Liver (tissue), 8 donors: ENCODE measurements at regions not wholly inside any gene's neighbourhood (a gene's known extent, or its start where the extent isn't known, plus 50 kb on each side); places are given as distances from the start of the nearest gene placed in this dataset.

Experiments used
- DNase-seq: peaks from one replicate; pipeline ENCODE4 v3.0.0-alpha.2; 2017; ENCODE audit warnings: low spot score
- H3K27ac ChIP-seq, 2 donors: one replicate each; pipeline ENCODE4 v1.7.0; 2013; ENCODE audit warnings: inconsistent platforms in 2 of 2, low read length in 2 of 2, control low read depth in 1 of 2, low read depth in 1 of 2, mild to moderate bottlenecking in 1 of 2
- H3K27me3 ChIP-seq, 4 donors: one replicate each; pipeline versions ENCODE4 v1.6.1 to v1.7.0; 2013; ENCODE audit warnings: low read length in 3 of 4, inconsistent platforms in 1 of 4, mild to moderate bottlenecking in 1 of 4, moderate library complexity in 1 of 4; ENCODE audit not compliant: control insufficient read depth in 4 of 4, insufficient read depth in 4 of 4
- H3K36me3 ChIP-seq, 4 donors: one replicate each; pipeline versions ENCODE4 v1.6.1 to v1.7.0; 2013; ENCODE audit warnings: low read length in 3 of 4, mild to moderate bottlenecking in 3 of 4, low read depth in 1 of 4, moderate library complexity in 1 of 4; ENCODE audit not compliant: control insufficient read depth in 4 of 4, insufficient read depth in 3 of 4
- H3K4me1 ChIP-seq, 4 donors: one replicate each; pipeline versions ENCODE4 v1.6.1 to v1.7.0; 2013; ENCODE audit warnings: low read length in 3 of 4, mild to moderate bottlenecking in 3 of 4, moderate library complexity in 1 of 4; ENCODE audit not compliant: control insufficient read depth in 4 of 4, insufficient read depth in 4 of 4
- H3K4me3 ChIP-seq, 3 donors: one replicate each; pipeline versions ENCODE4 v1.6.1 to v1.7.0; 2013; ENCODE audit warnings: low read length in 3 of 3, control low read depth in 1 of 3, low read depth in 1 of 3, mild to moderate bottlenecking in 1 of 3
- H3K9ac ChIP-seq, 2 donors: one replicate each; pipeline ENCODE4 v1.7.0; 2013; ENCODE audit warnings: low read length in 2 of 2, mild to moderate bottlenecking in 2 of 2, moderate library complexity in 2 of 2, control low read depth in 1 of 2, low read depth in 1 of 2
- H3K9me3 ChIP-seq, 4 donors: one replicate each; pipeline versions ENCODE4 v1.6.1 to v1.7.0; 2013; ENCODE audit warnings: low read length in 3 of 4; ENCODE audit not compliant: control insufficient read depth in 4 of 4
- EGR1 ChIP-seq, 2 donors: IDR thresholded peaks; 2 replicates each; pipeline ENCODE4 v1.6.1; 2016 to 2018; ENCODE audit warnings: antibody characterized with exemption in 2 of 2, low read depth in 2 of 2
- FOXA1 ChIP-seq: IDR thresholded peaks from 2 replicates; pipeline ENCODE4 v1.6.1; 2016; ENCODE audit warnings: antibody characterized with exemption
- FOXA2 ChIP-seq: IDR thresholded peaks from 2 replicates; pipeline ENCODE4 v1.6.1; 2016; ENCODE audit warnings: antibody characterized with exemption
- GABPA ChIP-seq, 2 donors: IDR thresholded peaks in 1 of 2; conservative IDR thresholded peaks in 1 of 2; 2 replicates each; pipeline ENCODE4 v1.6.1; 2016; ENCODE audit warnings: antibody characterized with exemption in 2 of 2, mild to moderate bottlenecking in 1 of 2, moderate library complexity in 1 of 2
- HNF4A ChIP-seq, 2 donors: conservative IDR thresholded peaks; 2 replicates each; pipeline ENCODE4 v1.6.1; 2016; ENCODE audit warnings: antibody characterized with exemption in 2 of 2, mild to moderate bottlenecking in 2 of 2
- HNF4G ChIP-seq: IDR thresholded peaks from 2 replicates; pipeline ENCODE4 v1.6.1; 2016; ENCODE audit warnings: antibody characterized with exemption
- JUND ChIP-seq, 2 donors: IDR thresholded peaks; 2 replicates each; pipeline ENCODE4 v1.6.1; 2016; ENCODE audit warnings: antibody characterized with exemption in 2 of 2
- NR2F2 ChIP-seq: IDR thresholded peaks from 2 replicates; pipeline ENCODE4 v1.6.1; 2016; ENCODE audit warnings: antibody characterized with exemption
- RAD21 ChIP-seq, 2 donors: IDR thresholded peaks; 2 replicates each; pipeline ENCODE4 v1.6.1; 2016; ENCODE audit warnings: antibody characterized with exemption in 2 of 2, mild to moderate bottlenecking in 2 of 2
- RXRA ChIP-seq, 2 donors: IDR thresholded peaks; 2 replicates each; pipeline ENCODE4 v1.6.1; 2017 to 2018; ENCODE audit warnings: antibody characterized with exemption in 2 of 2, mild to moderate bottlenecking in 1 of 2
- SP1 ChIP-seq: IDR thresholded peaks from 2 replicates; pipeline ENCODE4 v1.6.1; 2018; ENCODE audit warnings: antibody characterized with exemption, mild to moderate bottlenecking
- TAF1 ChIP-seq: conservative IDR thresholded peaks from 2 replicates; pipeline ENCODE4 v1.6.1; 2016; ENCODE audit warnings: antibody characterized with exemption, mild to moderate bottlenecking
- YY1 ChIP-seq: IDR thresholded peaks from 2 replicates; pipeline ENCODE4 v1.6.1; 2016; ENCODE audit warnings: antibody characterized with exemption, mild to moderate bottlenecking
- WGBS: extraction: QIAGEN DNeasy Blood & Tissue Kit; methylation state at CpG from one replicate; pipeline ENCODE4 v1.1.7; 2013; 5-methylcytosine and 5-hydroxymethylcytosine counted together
- TF ChIP-seq, protein P1 (sequence below): IDR thresholded peaks from 2 replicates; pipeline ENCODE4 v1.6.1; 2016; ENCODE audit warnings: antibody characterized with exemption
- TF ChIP-seq, protein P2 (sequence below): IDR thresholded peaks from 2 replicates; pipeline ENCODE4 v1.6.1; 2016; ENCODE audit warnings: antibody characterized with exemption, mild to moderate bottlenecking
- TF ChIP-seq, protein P3 (sequence below): IDR thresholded peaks from 2 replicates; pipeline ENCODE4 v1.6.1; 2016; ENCODE audit warnings: antibody characterized with exemption
- TF ChIP-seq, protein P4 (sequence below): IDR thresholded peaks from 2 replicates; pipeline ENCODE4 v1.6.1; 2016; ENCODE audit warnings: antibody characterized with exemption
- TF ChIP-seq, protein P5 (sequence below): fragments of 150-350 bp; IDR thresholded peaks from 2 replicates; pipeline ENCODE4 v1.5.1; 2017; ENCODE audit warnings: improper control_type of control experiment, low read depth, low read length; ENCODE audit not compliant: missing input control
- donor health status: healthy.
- donor health status: healthy.
- donor health status: healthy.
- donor health status: healthy.
- donor health status: healthy.

DNA sequence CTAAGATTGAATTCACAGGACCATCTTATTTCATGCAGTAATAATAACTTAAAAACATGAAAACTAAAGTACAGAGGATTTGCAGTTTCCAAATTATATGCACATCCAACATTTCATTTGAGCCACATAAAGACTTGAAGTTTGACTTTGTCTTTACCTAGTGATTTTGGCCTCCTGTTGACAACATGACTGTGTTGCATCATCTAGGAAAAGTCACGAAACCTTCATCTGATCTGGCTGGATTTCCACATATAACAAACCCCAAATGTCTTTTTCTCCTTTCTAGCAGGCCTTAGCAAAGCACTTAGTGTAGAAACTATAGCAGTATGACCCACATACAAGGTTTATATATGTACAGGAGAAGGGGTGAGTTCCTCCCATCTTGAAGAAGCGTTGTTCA is 406.5 kb upstream of the CDH5 start:
- Histone ChIP-seq H3K9ac (no peak overlapping the region), H3K27ac (peak overlapping the region; percentile 40 to 59), H3K9me3 (no peaks in the 10 kb centered on the region), H3K27me3 (no peaks in the 10 kb centered on the region), H3K4me3 (no peak overlapping the region), H3K4me1 (peaks cover 0 to 13% (median 12%) of the 10 kb centered on the region in 4 donors), H3K36me3 (no peaks in the 10 kb centered on the region)
- no peak for DNase-seq
- WGBS: 58% methylated on average over 2 of the region's 2 CpGs
- TF ChIP-seq JUND (IDR thresholded peaks at IDR 0.05) (peak in 1 of 2 donors; percentile 58), YY1 (peak; percentile 17), FOXA1 (peak; percentile 39), EGR1 (IDR thresholded peaks at IDR 0.05; ENCODE audit: low read depth in 2 of 2) (peak in 1 of 2 donors; percentile 30), NR2F2 (no peak), HNF4G (no peak), GABPA (IDR thresholded peaks at IDR 0.05 in 1 of 2, conservative IDR thresholded peaks at IDR 0.05 in 1 of 2) (no peak), FOXA2 (peak; percentile 58), HNF4A (conservative IDR thresholded peaks at IDR 0.05) (peak in 1 of 2 donors; percentile 72), TAF1 (no peak), RAD21 (IDR thresholded peaks at IDR 0.05) (peak in 1 of 2 donors; percentile 44), SP1 (no peak), RXRA (IDR thresholded peaks at IDR 0.05) (peak in 1 of 2 donors; percentile 75)
- TF ChIP-seq, protein P1, sequence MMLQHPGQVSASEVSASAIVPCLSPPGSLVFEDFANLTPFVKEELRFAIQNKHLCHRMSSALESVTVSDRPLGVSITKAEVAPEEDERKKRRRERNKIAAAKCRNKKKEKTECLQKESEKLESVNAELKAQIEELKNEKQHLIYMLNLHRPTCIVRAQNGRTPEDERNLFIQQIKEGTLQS: peak; percentile 66
- TF ChIP-seq, protein P2, sequence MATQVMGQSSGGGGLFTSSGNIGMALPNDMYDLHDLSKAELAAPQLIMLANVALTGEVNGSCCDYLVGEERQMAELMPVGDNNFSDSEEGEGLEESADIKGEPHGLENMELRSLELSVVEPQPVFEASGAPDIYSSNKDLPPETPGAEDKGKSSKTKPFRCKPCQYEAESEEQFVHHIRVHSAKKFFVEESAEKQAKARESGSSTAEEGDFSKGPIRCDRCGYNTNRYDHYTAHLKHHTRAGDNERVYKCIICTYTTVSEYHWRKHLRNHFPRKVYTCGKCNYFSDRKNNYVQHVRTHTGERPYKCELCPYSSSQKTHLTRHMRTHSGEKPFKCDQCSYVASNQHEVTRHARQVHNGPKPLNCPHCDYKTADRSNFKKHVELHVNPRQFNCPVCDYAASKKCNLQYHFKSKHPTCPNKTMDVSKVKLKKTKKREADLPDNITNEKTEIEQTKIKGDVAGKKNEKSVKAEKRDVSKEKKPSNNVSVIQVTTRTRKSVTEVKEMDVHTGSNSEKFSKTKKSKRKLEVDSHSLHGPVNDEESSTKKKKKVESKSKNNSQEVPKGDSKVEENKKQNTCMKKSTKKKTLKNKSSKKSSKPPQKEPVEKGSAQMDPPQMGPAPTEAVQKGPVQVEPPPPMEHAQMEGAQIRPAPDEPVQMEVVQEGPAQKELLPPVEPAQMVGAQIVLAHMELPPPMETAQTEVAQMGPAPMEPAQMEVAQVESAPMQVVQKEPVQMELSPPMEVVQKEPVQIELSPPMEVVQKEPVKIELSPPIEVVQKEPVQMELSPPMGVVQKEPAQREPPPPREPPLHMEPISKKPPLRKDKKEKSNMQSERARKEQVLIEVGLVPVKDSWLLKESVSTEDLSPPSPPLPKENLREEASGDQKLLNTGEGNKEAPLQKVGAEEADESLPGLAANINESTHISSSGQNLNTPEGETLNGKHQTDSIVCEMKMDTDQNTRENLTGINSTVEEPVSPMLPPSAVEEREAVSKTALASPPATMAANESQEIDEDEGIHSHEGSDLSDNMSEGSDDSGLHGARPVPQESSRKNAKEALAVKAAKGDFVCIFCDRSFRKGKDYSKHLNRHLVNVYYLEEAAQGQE: no peak
- TF ChIP-seq, protein P3, sequence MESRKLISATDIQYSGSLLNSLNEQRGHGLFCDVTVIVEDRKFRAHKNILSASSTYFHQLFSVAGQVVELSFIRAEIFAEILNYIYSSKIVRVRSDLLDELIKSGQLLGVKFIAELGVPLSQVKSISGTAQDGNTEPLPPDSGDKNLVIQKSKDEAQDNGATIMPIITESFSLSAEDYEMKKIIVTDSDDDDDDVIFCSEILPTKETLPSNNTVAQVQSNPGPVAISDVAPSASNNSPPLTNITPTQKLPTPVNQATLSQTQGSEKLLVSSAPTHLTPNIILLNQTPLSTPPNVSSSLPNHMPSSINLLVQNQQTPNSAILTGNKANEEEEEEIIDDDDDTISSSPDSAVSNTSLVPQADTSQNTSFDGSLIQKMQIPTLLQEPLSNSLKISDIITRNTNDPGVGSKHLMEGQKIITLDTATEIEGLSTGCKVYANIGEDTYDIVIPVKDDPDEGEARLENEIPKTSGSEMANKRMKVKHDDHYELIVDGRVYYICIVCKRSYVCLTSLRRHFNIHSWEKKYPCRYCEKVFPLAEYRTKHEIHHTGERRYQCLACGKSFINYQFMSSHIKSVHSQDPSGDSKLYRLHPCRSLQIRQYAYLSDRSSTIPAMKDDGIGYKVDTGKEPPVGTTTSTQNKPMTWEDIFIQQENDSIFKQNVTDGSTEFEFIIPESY: no peak
- TF ChIP-seq, protein P4, sequence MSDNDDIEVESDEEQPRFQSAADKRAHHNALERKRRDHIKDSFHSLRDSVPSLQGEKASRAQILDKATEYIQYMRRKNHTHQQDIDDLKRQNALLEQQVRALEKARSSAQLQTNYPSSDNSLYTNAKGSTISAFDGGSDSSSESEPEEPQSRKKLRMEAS: peak; percentile 42
- TF ChIP-seq, protein P5, sequence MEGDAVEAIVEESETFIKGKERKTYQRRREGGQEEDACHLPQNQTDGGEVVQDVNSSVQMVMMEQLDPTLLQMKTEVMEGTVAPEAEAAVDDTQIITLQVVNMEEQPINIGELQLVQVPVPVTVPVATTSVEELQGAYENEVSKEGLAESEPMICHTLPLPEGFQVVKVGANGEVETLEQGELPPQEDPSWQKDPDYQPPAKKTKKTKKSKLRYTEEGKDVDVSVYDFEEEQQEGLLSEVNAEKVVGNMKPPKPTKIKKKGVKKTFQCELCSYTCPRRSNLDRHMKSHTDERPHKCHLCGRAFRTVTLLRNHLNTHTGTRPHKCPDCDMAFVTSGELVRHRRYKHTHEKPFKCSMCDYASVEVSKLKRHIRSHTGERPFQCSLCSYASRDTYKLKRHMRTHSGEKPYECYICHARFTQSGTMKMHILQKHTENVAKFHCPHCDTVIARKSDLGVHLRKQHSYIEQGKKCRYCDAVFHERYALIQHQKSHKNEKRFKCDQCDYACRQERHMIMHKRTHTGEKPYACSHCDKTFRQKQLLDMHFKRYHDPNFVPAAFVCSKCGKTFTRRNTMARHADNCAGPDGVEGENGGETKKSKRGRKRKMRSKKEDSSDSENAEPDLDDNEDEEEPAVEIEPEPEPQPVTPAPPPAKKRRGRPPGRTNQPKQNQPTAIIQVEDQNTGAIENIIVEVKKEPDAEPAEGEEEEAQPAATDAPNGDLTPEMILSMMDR: no peak
